ENCODE measurements at regions not wholly inside any gene's neighbourhood (a gene's known extent, or its start where the extent isn't known, plus 50 kb on each side); places are given as distances from the start of the nearest gene placed in this dataset.
"Not testable (repeated sequence)": the region's sequence is repeated elsewhere in the genome, so short reads cannot be mapped to it uniquely, and the experiment has no call there.

DNA sequence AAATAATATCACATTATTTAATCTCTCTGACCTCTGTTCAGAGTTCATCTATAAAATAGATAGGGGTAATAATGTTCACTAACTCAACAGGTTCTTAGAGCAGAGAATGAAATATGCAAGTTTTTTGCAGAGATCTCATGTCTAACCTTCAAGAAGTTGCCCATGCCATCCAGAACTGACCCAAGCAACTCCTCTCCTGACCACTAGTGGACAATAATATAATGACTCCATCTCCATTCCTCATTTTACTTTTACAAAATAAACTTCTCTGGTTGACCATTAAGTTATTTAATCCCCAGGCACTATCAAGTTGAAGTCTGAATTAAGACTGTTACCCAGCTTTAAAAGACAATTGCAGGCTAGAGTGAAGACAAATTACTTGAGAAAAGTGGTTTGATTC is 382.6 kb downstream of the KCNA4 start:
- DNase-seq (ENCODE audit: low spot score) (no peak), ATAC-seq (no peak)

DNA sequence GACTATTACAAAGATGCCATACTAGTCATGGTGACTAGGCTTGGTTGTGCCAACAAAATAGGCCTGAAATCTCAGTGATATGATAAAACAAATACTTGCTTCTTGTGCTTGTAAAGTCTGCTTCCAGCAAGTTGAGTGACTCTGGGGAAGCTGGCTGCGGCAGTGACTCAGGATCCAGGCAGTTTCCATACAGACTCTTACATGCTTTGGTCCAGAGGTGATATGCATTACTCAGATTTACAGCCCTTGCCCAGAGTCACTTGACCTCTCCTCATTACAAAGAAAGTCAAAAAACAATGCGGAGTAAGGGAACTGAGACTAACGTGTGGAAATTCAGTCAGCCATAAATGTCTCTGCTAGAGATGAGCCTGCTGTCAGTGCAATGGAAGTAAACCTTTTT is 387.5 kb downstream of the KCNA4 start:
- DNase-seq (ENCODE audit: low spot score): no peak

GRCh38 chr11:29628609-29629008 is 388.2 kb downstream of the KCNA4 start:
- DNase-seq (ENCODE audit: low spot score) (no peak), ATAC-seq (no peak)

More for the DNA sequence above, 387.5 kb downstream of the KCNA4 start:
- no peak for ATAC-seq

DNA sequence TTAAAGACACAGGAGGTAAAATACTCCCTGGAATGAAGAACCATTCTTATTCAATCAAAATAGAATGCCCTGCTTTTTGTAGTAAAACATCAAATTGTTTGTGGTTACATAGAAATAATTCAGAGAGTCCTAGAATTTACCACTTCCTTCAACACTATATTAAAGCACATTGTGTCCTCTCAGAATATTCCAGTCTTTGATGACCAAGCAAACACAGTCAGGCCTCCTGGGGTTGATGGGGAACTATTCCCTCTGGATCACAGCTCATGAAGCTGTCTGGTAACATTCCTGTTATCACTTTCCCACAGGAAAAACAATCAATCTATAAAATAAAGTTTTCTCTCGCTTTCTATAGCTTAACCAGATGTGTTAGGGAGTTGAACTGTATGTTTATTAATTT is 389.3 kb downstream of the KCNA4 start:
- DNase-seq (ENCODE audit: low spot score) (no peak), ATAC-seq (no peak)

GRCh38 chr11:29623144-29623722 is 393.6 kb downstream of the KCNA4 start:
- ATAC-seq: no peak
- no peak for DNase-seq (ENCODE audit: low spot score)

DNA sequence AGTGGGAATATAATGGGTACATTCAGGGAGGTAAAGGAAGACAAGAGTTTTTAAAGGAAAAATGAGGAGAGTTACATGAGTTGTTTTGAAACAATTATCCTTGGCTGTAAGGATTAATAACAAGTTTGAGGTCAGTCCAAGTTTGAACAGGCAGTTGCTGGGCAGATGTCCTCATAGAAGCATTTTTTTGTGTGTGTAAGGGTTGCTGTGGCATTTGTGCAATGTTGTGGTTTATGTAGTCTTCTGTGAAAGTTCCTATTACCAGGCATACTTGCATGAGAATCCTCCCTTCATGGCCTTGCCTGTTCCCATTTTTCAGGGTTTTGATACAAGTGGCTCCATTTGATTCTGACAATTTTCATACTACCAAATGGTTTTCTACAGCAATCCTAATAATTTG is 400.2 kb downstream of the KCNA4 start:
- ATAC-seq (no peak), DNase-seq (ENCODE audit: low spot score) (no peak)

DNA sequence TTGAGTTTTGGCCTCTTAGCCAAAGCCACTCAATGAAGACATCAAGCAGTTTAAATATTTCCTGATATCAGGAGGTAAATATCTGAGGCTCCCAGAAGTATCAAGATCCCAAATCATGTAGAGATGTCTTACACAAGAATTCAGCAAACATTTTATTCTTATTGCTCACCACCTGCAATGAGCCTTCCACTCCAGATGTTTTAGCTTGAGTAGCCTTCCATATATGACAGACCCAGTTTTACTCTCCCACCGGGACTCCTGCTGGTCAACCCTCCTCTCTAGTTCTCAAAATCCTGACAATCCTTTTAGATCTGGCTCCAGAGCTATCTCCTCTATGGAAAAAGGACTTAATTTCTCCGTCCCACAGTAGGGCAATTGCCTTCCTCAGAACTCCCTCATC is 404.4 kb downstream of the KCNA4 start:
- ATAC-seq (no peak), DNase-seq (ENCODE audit: low spot score) (no peak)

- DNase-seq (ENCODE audit: low spot score) (no peak), ATAC-seq (no peak)
Observed at GRCh38 chr11:29606330-29607031, 410.3 kb downstream of the KCNA4 start.

DNA sequence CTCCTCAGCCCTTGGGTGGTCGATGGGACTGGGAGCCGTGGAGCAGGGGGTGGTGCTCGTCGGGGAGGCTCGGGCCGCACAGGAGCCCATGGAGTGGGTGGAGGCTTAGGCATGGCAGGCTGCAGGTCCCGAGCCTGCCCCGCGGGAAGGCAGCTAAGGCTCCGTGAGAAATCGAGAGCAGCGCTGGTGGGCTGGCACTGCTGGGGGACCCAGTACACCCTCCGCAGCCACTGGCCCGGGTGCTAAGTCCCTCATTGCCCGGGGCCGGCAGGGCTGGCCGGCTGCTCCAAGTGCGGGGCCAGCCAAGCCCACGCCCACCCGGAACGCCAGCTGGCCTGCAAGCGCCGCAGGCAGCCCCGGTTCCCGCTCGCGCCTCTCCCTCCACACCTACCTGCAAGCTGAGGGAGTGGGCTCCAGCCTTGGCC is 416.7 kb downstream of the KCNA4 start:
- not testable (repeated sequence) for ATAC-seq; DNase-seq (ENCODE audit: low spot score)

DNA sequence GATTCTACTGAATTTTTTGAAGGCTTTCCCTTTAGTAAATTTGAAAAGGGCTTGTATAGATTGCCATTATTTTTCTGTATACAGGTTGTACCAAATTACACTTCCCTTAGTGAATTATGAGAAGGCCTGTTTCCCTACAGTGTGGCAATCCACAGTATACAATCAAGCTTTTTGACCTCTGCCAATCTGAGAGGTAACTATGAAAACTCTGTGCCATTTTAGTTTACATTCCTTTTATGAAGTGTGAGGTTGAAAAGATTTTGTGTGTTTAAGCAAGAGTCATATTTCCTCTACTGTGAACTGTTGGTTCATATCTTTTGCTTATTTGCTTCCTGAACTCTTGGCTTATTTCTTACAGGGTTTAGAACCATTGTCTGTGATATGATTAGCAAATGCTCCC is 432.5 kb downstream of the KCNA4 start:
- no peak for DNase-seq (ENCODE audit: low spot score)
- ATAC-seq: no peak

DNA sequence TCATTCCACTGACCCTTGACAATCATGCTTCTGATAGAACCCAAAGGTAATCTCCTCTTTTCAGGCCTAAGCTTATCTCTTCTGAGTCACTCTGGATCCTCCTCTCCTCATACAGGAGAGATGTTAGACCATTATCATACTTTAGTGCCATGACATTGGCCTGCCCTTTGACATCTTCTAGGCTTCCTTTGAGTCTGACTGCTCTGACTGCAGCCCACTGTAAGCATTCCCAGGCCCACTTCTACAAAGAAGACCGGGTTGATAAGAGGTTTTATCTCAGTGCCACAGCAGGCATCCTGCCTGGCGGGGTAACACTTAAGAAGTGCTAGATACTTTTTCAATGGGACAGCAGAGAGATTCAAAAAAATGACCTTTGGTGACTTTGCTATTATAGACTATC is 438.0 kb downstream of the KCNA4 start:
- ATAC-seq (no peak), DNase-seq (ENCODE audit: low spot score) (no peak)

GRCh38 chr11:29564486-29564885 is 452.3 kb downstream of the KCNA4 start:
- DNase-seq (ENCODE audit: low spot score) (no peak), ATAC-seq (no peak)

DNA sequence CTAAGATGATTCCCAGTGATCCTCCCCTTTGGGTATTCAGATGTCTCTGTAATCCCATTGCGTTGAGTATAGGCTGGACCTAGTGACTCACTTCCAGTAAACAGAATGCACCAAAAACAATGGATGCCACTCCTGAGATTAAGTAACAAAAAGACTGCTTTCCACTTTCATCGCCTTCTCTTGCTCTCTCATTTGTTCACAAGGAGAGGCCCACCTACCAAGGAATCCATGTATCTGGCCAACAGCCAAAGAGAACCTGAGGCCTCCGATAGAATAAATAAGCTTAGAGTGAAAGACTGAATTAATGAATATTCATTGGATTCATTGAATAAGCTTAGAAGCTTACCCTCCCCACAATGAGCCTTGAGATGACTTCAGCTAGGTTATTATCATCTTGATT is 454.6 kb downstream of the KCNA4 start:
- ATAC-seq: no peak
- no peak for DNase-seq (ENCODE audit: low spot score)

- DNase-seq (ENCODE audit: low spot score): no peak
- no peak for ATAC-seq
Observed at GRCh38 chr11:29553990-29554389, 462.8 kb downstream of the KCNA4 start.

GRCh38 chr11:29538339-29539036 is 478.3 kb downstream of the KCNA4 start:
- DNase-seq (ENCODE audit: low spot score) (no peak), ATAC-seq (no peak)

- DNase-seq (ENCODE audit: low spot score) (no peak), ATAC-seq (no peak)
Observed at GRCh38 chr11:29534836-29535235, 482.0 kb downstream of the KCNA4 start.

- DNase-seq (ENCODE audit: low spot score) (no peak), ATAC-seq (no peak)
Observed at GRCh38 chr11:29530961-29531360, 485.9 kb downstream of the KCNA4 start.

- DNase-seq (ENCODE audit: low spot score) (no peak), ATAC-seq (peak; percentile 82)
Observed at GRCh38 chr11:29527391-29527936, 489.4 kb downstream of the KCNA4 start.

- ATAC-seq (peak; percentile 30), DNase-seq (ENCODE audit: low spot score) (no peak)
Observed at GRCh38 chr11:29518389-29519174, 498.2 kb downstream of the KCNA4 start.

DNA sequence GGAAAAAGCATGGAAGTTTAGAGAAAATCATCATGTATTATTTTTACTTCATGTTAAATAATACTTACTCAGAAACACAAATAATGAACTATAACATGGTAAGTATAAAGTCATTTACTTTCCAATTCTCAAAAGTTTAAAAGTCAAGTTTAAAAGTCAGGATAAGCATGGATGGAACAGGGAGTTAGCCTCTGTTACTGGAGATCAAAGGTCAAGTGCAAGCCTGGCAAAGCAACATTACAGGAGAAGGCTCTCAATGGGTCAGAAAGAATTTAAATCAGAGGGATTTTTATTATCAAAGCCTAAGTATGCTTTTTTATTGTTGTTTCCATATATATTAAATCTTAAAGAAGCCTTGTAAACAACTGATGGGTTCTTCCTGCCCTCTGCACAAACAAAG is 505.4 kb downstream of the KCNA4 start:
- DNase-seq (ENCODE audit: low spot score) (no peak), ATAC-seq (peak; percentile 75)

GRCh38 chr11:29507376-29507775 is 509.5 kb downstream of the KCNA4 start:
- DNase-seq (ENCODE audit: low spot score): no peak
- ATAC-seq: no peak
